ENCODE measurements at regions not wholly inside any gene's neighbourhood (a gene's known extent, or its start where the extent isn't known, plus 50 kb on each side); places are given as distances from the start of the nearest gene placed in this dataset.
"Not testable (repeated sequence)": the region's sequence is repeated elsewhere in the genome, so short reads cannot be mapped to it uniquely, and the experiment has no call there.

- FAIRE-seq (no peak), DNase-seq (ENCODE audit: insufficient read length, low spot score) (no peak)
- no peak for TF ChIP-seq POLR2AphosphoS5 (IDR thresholded peaks at IDR 0.05; ENCODE audit: low read depth, low read length)
- TF ChIP-seq PAX5 (IDR thresholded peaks at IDR 0.05; ENCODE audit: insufficient read depth, low read length, severe bottlenecking) = no peak
- no peak for TF ChIP-seq POU2F2 (IDR thresholded peaks at IDR 0.05; ENCODE audit: low read depth, low read length)
- TF ChIP-seq TAF1 (IDR thresholded peaks at IDR 0.05; ENCODE audit: low read depth, low read length) = no peak
- TF ChIP-seq POLR2A (IDR thresholded peaks at IDR 0.05; ENCODE audit: low read depth, low read length) = no peak
- TF ChIP-seq SPI1 (IDR thresholded peaks at IDR 0.05; ENCODE audit: low read depth, low read length) = no peak
Measured at GRCh38 chr7:51620706-51621105, 304.1 kb upstream of the COBL start.

- no peak for FAIRE-seq
- TF ChIP-seq PAX5 (IDR thresholded peaks at IDR 0.05; ENCODE audit: insufficient read depth, low read length, severe bottlenecking) (no peak), POU2F2 (IDR thresholded peaks at IDR 0.05; ENCODE audit: low read depth, low read length) (no peak), POLR2AphosphoS5 (IDR thresholded peaks at IDR 0.05; ENCODE audit: low read depth, low read length) (no peak), SPI1 (IDR thresholded peaks at IDR 0.05; ENCODE audit: low read depth, low read length) (no peak), POLR2A (IDR thresholded peaks at IDR 0.05; ENCODE audit: low read depth, low read length) (no peak), TAF1 (IDR thresholded peaks at IDR 0.05; ENCODE audit: low read depth, low read length) (no peak)
Measured at GRCh38 chr7:51619880-51620279, 303.3 kb upstream of the COBL start.

GRCh38 chr7:51617686-51618085, 301.1 kb upstream of the COBL start:
- no peak for DNase-seq (ENCODE audit: insufficient read length, low spot score)
- TF ChIP-seq SPI1 (IDR thresholded peaks at IDR 0.05; ENCODE audit: low read depth, low read length) (no peak), POLR2A (IDR thresholded peaks at IDR 0.05; ENCODE audit: low read depth, low read length) (no peak), TAF1 (IDR thresholded peaks at IDR 0.05; ENCODE audit: low read depth, low read length) (no peak), PAX5 (IDR thresholded peaks at IDR 0.05; ENCODE audit: insufficient read depth, low read length, severe bottlenecking) (no peak), POLR2AphosphoS5 (IDR thresholded peaks at IDR 0.05; ENCODE audit: low read depth, low read length) (no peak), POU2F2 (IDR thresholded peaks at IDR 0.05; ENCODE audit: low read depth, low read length) (no peak)
- no peak for FAIRE-seq

More at GRCh38 chr7:51619880-51620279, 303.3 kb upstream of the COBL start:
- no peak for DNase-seq (ENCODE audit: insufficient read length, low spot score)

GRCh38 chr7:51613911-51614357, 297.3 kb upstream of the COBL start:
- DNase-seq (ENCODE audit: insufficient read length, low spot score) = no peak
- FAIRE-seq = no peak
- TF ChIP-seq SPI1 (IDR thresholded peaks at IDR 0.05; ENCODE audit: low read depth, low read length) = no peak
- TF ChIP-seq TAF1 (IDR thresholded peaks at IDR 0.05; ENCODE audit: low read depth, low read length) = no peak
- TF ChIP-seq POLR2A (IDR thresholded peaks at IDR 0.05; ENCODE audit: low read depth, low read length) = no peak
- no peak for TF ChIP-seq POLR2AphosphoS5 (IDR thresholded peaks at IDR 0.05; ENCODE audit: low read depth, low read length)
- no peak for TF ChIP-seq POU2F2 (IDR thresholded peaks at IDR 0.05; ENCODE audit: low read depth, low read length)
- no peak for TF ChIP-seq PAX5 (IDR thresholded peaks at IDR 0.05; ENCODE audit: insufficient read depth, low read length, severe bottlenecking)

GRCh38 chr7:51611937-51612336, 295.3 kb upstream of the COBL start:
- FAIRE-seq (no peak), DNase-seq (ENCODE audit: insufficient read length, low spot score) (no peak)
- no peak for TF ChIP-seq POLR2A (IDR thresholded peaks at IDR 0.05; ENCODE audit: low read depth, low read length)
- no peak for TF ChIP-seq POU2F2 (IDR thresholded peaks at IDR 0.05; ENCODE audit: low read depth, low read length)
- no peak for TF ChIP-seq POLR2AphosphoS5 (IDR thresholded peaks at IDR 0.05; ENCODE audit: low read depth, low read length)

GRCh38 chr7:51607447-51607846, 290.8 kb upstream of the COBL start:
- TF ChIP-seq SPI1 (IDR thresholded peaks at IDR 0.05; ENCODE audit: low read depth, low read length) (no peak), TAF1 (IDR thresholded peaks at IDR 0.05; ENCODE audit: low read depth, low read length) (no peak), PAX5 (IDR thresholded peaks at IDR 0.05; ENCODE audit: insufficient read depth, low read length, severe bottlenecking) (no peak), POLR2A (IDR thresholded peaks at IDR 0.05; ENCODE audit: low read depth, low read length) (no peak), POU2F2 (IDR thresholded peaks at IDR 0.05; ENCODE audit: low read depth, low read length) (no peak), POLR2AphosphoS5 (IDR thresholded peaks at IDR 0.05; ENCODE audit: low read depth, low read length) (no peak)
- no peak for FAIRE-seq
- no peak for DNase-seq (ENCODE audit: insufficient read length, low spot score)

- TF ChIP-seq POLR2A (IDR thresholded peaks at IDR 0.05; ENCODE audit: low read depth, low read length) = no peak
- TF ChIP-seq POLR2AphosphoS5 (IDR thresholded peaks at IDR 0.05; ENCODE audit: low read depth, low read length) = no peak
- no peak for TF ChIP-seq POU2F2 (IDR thresholded peaks at IDR 0.05; ENCODE audit: low read depth, low read length)
- no peak for TF ChIP-seq SPI1 (IDR thresholded peaks at IDR 0.05; ENCODE audit: low read depth, low read length)
- TF ChIP-seq PAX5 (IDR thresholded peaks at IDR 0.05; ENCODE audit: insufficient read depth, low read length, severe bottlenecking) = no peak
- no peak for TF ChIP-seq TAF1 (IDR thresholded peaks at IDR 0.05; ENCODE audit: low read depth, low read length)
- FAIRE-seq (no peak), DNase-seq (ENCODE audit: insufficient read length, low spot score) (no peak)
Measured at GRCh38 chr7:51606601-51607154, 290.1 kb upstream of the COBL start.

- DNase-seq (ENCODE audit: insufficient read length, low spot score) (no peak), FAIRE-seq (no peak)
- TF ChIP-seq POLR2A (IDR thresholded peaks at IDR 0.05; ENCODE audit: low read depth, low read length) = no peak
- no peak for TF ChIP-seq TAF1 (IDR thresholded peaks at IDR 0.05; ENCODE audit: low read depth, low read length)
- no peak for TF ChIP-seq POLR2AphosphoS5 (IDR thresholded peaks at IDR 0.05; ENCODE audit: low read depth, low read length)
Measured at GRCh38 chr7:51602376-51602775, 285.8 kb upstream of the COBL start.

GRCh38 chr7:51601461-51601860, 284.9 kb upstream of the COBL start:
- FAIRE-seq (no peak), DNase-seq (ENCODE audit: insufficient read length, low spot score) (no peak)
- TF ChIP-seq POU2F2 (IDR thresholded peaks at IDR 0.05; ENCODE audit: low read depth, low read length) (no peak), SPI1 (IDR thresholded peaks at IDR 0.05; ENCODE audit: low read depth, low read length) (no peak), POLR2A (IDR thresholded peaks at IDR 0.05; ENCODE audit: low read depth, low read length) (no peak), POLR2AphosphoS5 (IDR thresholded peaks at IDR 0.05; ENCODE audit: low read depth, low read length) (no peak), TAF1 (IDR thresholded peaks at IDR 0.05; ENCODE audit: low read depth, low read length) (no peak), PAX5 (IDR thresholded peaks at IDR 0.05; ENCODE audit: insufficient read depth, low read length, severe bottlenecking) (no peak)

GRCh38 chr7:51599935-51600334, 283.3 kb upstream of the COBL start:
- not testable (repeated sequence) for FAIRE-seq; DNase-seq (ENCODE audit: insufficient read length, low spot score)
